ENCODE measurements at regions not wholly inside any gene's neighbourhood (a gene's known extent, or its start where the extent isn't known, plus 50 kb on each side); places are given as distances from the start of the nearest gene placed in this dataset.

- no peak for DNase-seq (ENCODE audit: insufficient read length, low spot score)
- TF ChIP-seq CTCF (IDR thresholded peaks at IDR 0.05; ENCODE audit: insufficient read depth, missing control alignments) = no peak
- no peak for FAIRE-seq
These were observed 203.8 kb downstream of the RPLP1 start for GRCh38 chr15:69656271-69657030.

- TF ChIP-seq CTCF (IDR thresholded peaks at IDR 0.05; ENCODE audit: insufficient read depth, missing control alignments) = no peak
- FAIRE-seq = no peak
- no peak for DNase-seq (ENCODE audit: insufficient read length, low spot score)
These were observed 205.0 kb downstream of the RPLP1 start for GRCh38 chr15:69657626-69658025.

- no peak for FAIRE-seq
- no peak for TF ChIP-seq CTCF (IDR thresholded peaks at IDR 0.05; ENCODE audit: insufficient read depth, missing control alignments)
- no peak for DNase-seq (ENCODE audit: insufficient read length, low spot score)
These were observed 205.9 kb downstream of the RPLP1 start for GRCh38 chr15:69658411-69658945.

GRCh38 chr15:69659454-69660050 is 206.9 kb downstream of the RPLP1 start:
- no peak for TF ChIP-seq CTCF (IDR thresholded peaks at IDR 0.05; ENCODE audit: insufficient read depth, missing control alignments)
- no peak for DNase-seq (ENCODE audit: insufficient read length, low spot score)
- no peak for FAIRE-seq

GRCh38 chr15:69660114-69660513 is 207.5 kb downstream of the RPLP1 start:
- FAIRE-seq (no peak), DNase-seq (ENCODE audit: insufficient read length, low spot score) (no peak)

GRCh38 chr15:69660658-69661405 is 208.2 kb downstream of the RPLP1 start:
- FAIRE-seq (no peak), DNase-seq (ENCODE audit: insufficient read length, low spot score) (no peak)
- TF ChIP-seq CTCF (IDR thresholded peaks at IDR 0.05; ENCODE audit: insufficient read depth, missing control alignments) = no peak

More at GRCh38 chr15:69660114-69660513, 207.5 kb downstream of the RPLP1 start:
- TF ChIP-seq CTCF (IDR thresholded peaks at IDR 0.05; ENCODE audit: insufficient read depth, missing control alignments) = no peak

Measured in D721Med (cell line).